ENCODE measurements at regions not wholly inside any gene's neighbourhood (a gene's known extent, or its start where the extent isn't known, plus 50 kb on each side); places are given as distances from the start of the nearest gene placed in this dataset.

- no peak for DNase-seq (ENCODE audit: low read depth in 1 of 2, low spot score in 2 of 2)
- FAIRE-seq: no peak
- Histone ChIP-seq H2BK20ac (ENCODE audit: low read length) (no peak overlapping the region), H2BK5ac (ENCODE audit: low read depth, low read length) (no peak overlapping the region), H3K27me3 (replicated peaks in 1 of 4; ENCODE audit: control insufficient read depth in 3 of 4, extremely low read depth in 1 of 4, insufficient read depth in 3 of 4, low read length in 3 of 4) (no peaks in the 10 kb centered on the region), H3K9ac (replicated peaks in 1 of 4; ENCODE audit: extremely low read depth in 1 of 4, low read depth in 3 of 4, low read length in 3 of 4) (no peak overlapping the region), H3K14ac (ENCODE audit: insufficient read length) (no peak overlapping the region), H3K4me1 (replicated peaks in 1 of 4; ENCODE audit: control insufficient read depth in 3 of 4, insufficient read depth in 4 of 4, low read length in 3 of 4) (no peaks in the 10 kb centered on the region), H4K8ac (ENCODE audit: extremely low read depth, insufficient read depth, low read length) (no peak overlapping the region), H3K36me3 (ENCODE audit: control insufficient read depth in 2 of 4, insufficient read depth in 4 of 4, low read length in 3 of 4) (no peaks in the 10 kb centered on the region), H2AFZ (ENCODE audit: low read length) (no peak overlapping the region), H3K56ac (replicated peaks; ENCODE audit: insufficient read length, low read depth, low read length) (no peak overlapping the region), H3K79me1 (ENCODE audit: low read depth, low read length) (no peaks in the 10 kb centered on the region), H3K79me2 (ENCODE audit: control insufficient read depth in 1 of 2, insufficient read depth in 2 of 2, low read length in 2 of 2) (no peaks in the 10 kb centered on the region), H3K4me3 (ENCODE audit: extremely low read depth in 1 of 4, insufficient read depth in 2 of 4, low read depth in 3 of 4, low read length in 4 of 4) (no peak overlapping the region), H3K4ac (replicated peaks; ENCODE audit: insufficient read length, low read depth, low read length) (no peak overlapping the region), H2BK15ac (ENCODE audit: low read length) (no peak overlapping the region), H3K18ac (ENCODE audit: extremely low read depth, low read length) (no peak overlapping the region), H4K20me1 (replicated peaks in 1 of 2; ENCODE audit: control insufficient read depth in 1 of 2, insufficient read depth in 2 of 2, low read length in 2 of 2) (peaks cover 0 to 2% of the 10 kb centered on the region in 2 experiments), H3K4me2 (ENCODE audit: insufficient read depth in 1 of 2, low read depth in 2 of 2, low read length in 2 of 2) (no peak overlapping the region), H4K91ac (replicated peaks; ENCODE audit: insufficient read length, low read length) (no peak overlapping the region), H2BK120ac (replicated peaks; ENCODE audit: low read depth, low read length) (no peak overlapping the region), H2BK12ac (ENCODE audit: low read depth, low read length) (no peak overlapping the region), H3K23ac (ENCODE audit: insufficient read length) (no peak overlapping the region), H3K9me3 (ENCODE audit: insufficient read depth in 2 of 2, low read depth in 1 of 2, low read length in 1 of 2) (no peaks in the 10 kb centered on the region), H4K5ac (ENCODE audit: insufficient read length, low read depth, low read length) (no peak overlapping the region), H2AK5ac (ENCODE audit: low read depth, low read length) (no peak overlapping the region), H3K27ac (ENCODE audit: low read depth, low read length) (no peak overlapping the region), H3K23me2 (ENCODE audit: low read depth, low read length) (no peaks in the 10 kb centered on the region; the same call in 1 of the 2 replicates)
- 90% methylated on average over 2 of the region's 2 CpGs; no CpG with 5 or more reads in 1 of the 2 experiments for WGBS, 2 experiments (ENCODE audit: extremely low coverage in 1 of 2, insufficient coverage in 1 of 2, insufficient read length in 1 of 2, insufficient replicate concordance in 2 of 2, low coverage in 1 of 2, low lambda C conversion rate in 2 of 2, missing lambda C conversion rate in 1 of 2)
- ChIA-PET CTCF (ENCODE audit: partially characterized antibody) (no interaction called here), POLR2A (ENCODE audit: partially characterized antibody) (interaction anchor here (1.2 kb wide), 1 partner anchor 442 kb away, joined by 3 read pairs; no protein-coding TSS in a partner anchor)
- TF ChIP-seq CBX5 (IDR thresholded peaks at IDR 0.05; ENCODE audit: low read depth, low read length): no peak
- TF ChIP-seq PHF8 (conservative IDR thresholded peaks at IDR 0.05; ENCODE audit: low read depth, low read length): no peak
- TF ChIP-seq SIX5 (IDR thresholded peaks at IDR 0.05; ENCODE audit: low read depth, low read length): no peak
- TF ChIP-seq SRF (IDR thresholded peaks at IDR 0.05; ENCODE audit: low read depth, low read length): no peak
- no peak for TF ChIP-seq EZH2 (IDR thresholded peaks at IDR 0.05; ENCODE audit: low read depth, low read length, severe bottlenecking)
- TF ChIP-seq E2F6 (IDR thresholded peaks at IDR 0.05): no peak
- TF ChIP-seq TBP (IDR thresholded peaks at IDR 0.05; ENCODE audit: low read depth, low read length): no peak
- TF ChIP-seq ATF3 (IDR thresholded peaks at IDR 0.05; ENCODE audit: insufficient read depth, low read depth, low read length): no peak
- TF ChIP-seq POLR2AphosphoS5 (IDR thresholded peaks at IDR 0.05; ENCODE audit: low read depth, low read length): no peak
- no peak for TF ChIP-seq RBBP5 (IDR thresholded peaks at IDR 0.05; ENCODE audit: borderline replicate concordance, low read depth, low read length)
- TF ChIP-seq TEAD4 (IDR thresholded peaks at IDR 0.05; ENCODE audit: low read depth, low read length): no peak
Observed at GRCh38 chr4:38222892-38223291, 262.7 kb downstream of the PTTG2 start.
